ENCODE measurements at regions not wholly inside any gene's neighbourhood (a gene's known extent, or its start where the extent isn't known, plus 50 kb on each side); places are given as distances from the start of the nearest gene placed in this dataset.

- H3K27ac ChIP-seq: no peak overlapping the region
Observed at GRCh38 chr5:158514986-158515359, 584.7 kb downstream of the EBF1 start.

GRCh38 chr5:158514319-158514985, 585.3 kb downstream of the EBF1 start:
- H3K4me3 ChIP-seq: no peak overlapping the region
- no peak for DNase-seq
- no peaks in the 10 kb centered on the region for H3K9me3 ChIP-seq
- H3K36me3 ChIP-seq: no peaks in the 10 kb centered on the region
- H3K27me3 ChIP-seq: no peaks in the 10 kb centered on the region
- no peaks in the 10 kb centered on the region for H3K4me1 ChIP-seq
- TF ChIP-seq CTCF (IDR thresholded peaks at IDR 0.05): no peak
- no peak overlapping the region for H3K27ac ChIP-seq
- intact Hi-C loops (cut with DNase I; ENCODE audit: low total_unique reads): no loop called here

More at GRCh38 chr5:158514986-158515359, 584.7 kb downstream of the EBF1 start:
- no peaks in the 10 kb centered on the region for H3K9me3 ChIP-seq
- intact Hi-C loops (cut with DNase I; ENCODE audit: low total_unique reads): no loop called here
- no peak overlapping the region for H3K4me3 ChIP-seq
- no peaks in the 10 kb centered on the region for H3K4me1 ChIP-seq
- no peak for TF ChIP-seq CTCF (IDR thresholded peaks at IDR 0.05)
- no peaks in the 10 kb centered on the region for H3K36me3 ChIP-seq
- DNase-seq: no peak
- H3K27me3 ChIP-seq: peaks cover 0 to 3% of the 10 kb centered on the region in 2 donors

- H3K27me3 ChIP-seq: no peaks in the 10 kb centered on the region
- TF ChIP-seq CTCF (IDR thresholded peaks at IDR 0.05): no peak
- H3K27ac ChIP-seq: no peak overlapping the region
- no peaks in the 10 kb centered on the region for H3K36me3 ChIP-seq
- no peak for DNase-seq
- no peak overlapping the region for H3K4me3 ChIP-seq
- H3K9me3 ChIP-seq: no peaks in the 10 kb centered on the region
- intact Hi-C loops (cut with DNase I; ENCODE audit: low total_unique reads): no loop called here
- no peaks in the 10 kb centered on the region for H3K4me1 ChIP-seq
Observed at GRCh38 chr5:158513490-158514318, 586.0 kb downstream of the EBF1 start.

- no peak overlapping the region for H3K4me3 ChIP-seq
- no peaks in the 10 kb centered on the region for H3K27me3 ChIP-seq
- intact Hi-C loops (cut with DNase I; ENCODE audit: low total_unique reads): no loop called here
- no peak overlapping the region for H3K27ac ChIP-seq
- no peaks in the 10 kb centered on the region for H3K4me1 ChIP-seq
- TF ChIP-seq CTCF (IDR thresholded peaks at IDR 0.05): no peak
- peaks cover 0 to under 1% (median 0%) of the 10 kb centered on the region in 3 donors for H3K9me3 ChIP-seq
- no peak for DNase-seq
- no peaks in the 10 kb centered on the region for H3K36me3 ChIP-seq
Observed at GRCh38 chr5:158511454-158511853, 588.3 kb downstream of the EBF1 start.

- Histone ChIP-seq H3K27me3 (no peaks in the 10 kb centered on the region), H3K27ac (no peak overlapping the region), H3K36me3 (no peaks in the 10 kb centered on the region), H3K4me3 (no peak overlapping the region), H3K9me3 (peaks cover 0 to 10% (median 6%) of the 10 kb centered on the region in 3 donors), H3K4me1 (no peaks in the 10 kb centered on the region)
- TF ChIP-seq CTCF (IDR thresholded peaks at IDR 0.05): no peak
- no peak for DNase-seq
- intact Hi-C loops (cut with DNase I; ENCODE audit: low total_unique reads): no loop called here
Observed at GRCh38 chr5:158510479-158510878, 589.2 kb downstream of the EBF1 start.

Data from tibial artery (tissue), 4 donors.